ENCODE measurements at regions not wholly inside any gene's neighbourhood (a gene's known extent, or its start where the extent isn't known, plus 50 kb on each side); places are given as distances from the start of the nearest gene placed in this dataset.

DNA sequence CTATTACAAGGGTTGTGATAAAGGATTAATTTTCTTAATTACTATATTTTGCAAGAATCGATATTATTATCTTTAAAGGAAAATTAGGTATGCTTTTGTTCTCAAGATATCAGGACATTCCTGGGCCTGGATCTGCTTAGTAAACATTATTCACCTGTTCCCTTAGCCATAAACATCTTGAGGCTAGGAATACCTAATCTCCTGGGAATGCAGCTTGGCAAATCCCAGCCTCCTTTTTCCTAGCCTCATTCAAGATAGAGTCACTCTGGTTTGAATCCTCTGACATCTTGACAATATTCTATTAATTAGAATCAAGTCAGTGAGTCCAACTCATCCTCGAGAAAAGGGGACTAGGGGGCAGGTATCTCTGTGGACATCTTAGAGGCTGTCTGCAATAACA lies 327.1 kb downstream of the STIM2 start:
- no peak for DNase-seq

DNA sequence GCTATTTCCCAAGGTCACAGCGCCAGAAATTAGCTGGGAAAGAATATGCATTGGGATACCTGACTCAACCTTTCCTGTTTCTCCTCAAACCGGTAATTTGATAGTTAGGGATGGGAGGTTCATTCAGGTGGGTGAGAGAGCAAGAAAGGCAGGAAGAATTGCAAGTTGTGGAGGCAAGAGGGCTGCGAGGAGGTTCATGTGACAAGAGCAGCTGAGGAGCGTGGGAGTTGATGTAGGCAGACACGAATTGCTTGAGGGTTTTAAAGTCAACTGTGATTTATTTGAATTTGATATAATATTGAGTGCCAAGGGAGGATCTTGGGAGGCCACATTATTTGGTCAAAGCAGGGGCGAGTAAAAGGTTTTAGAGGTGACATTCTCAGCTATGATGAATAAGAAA lies 329.0 kb downstream of the STIM2 start:
- no peak for DNase-seq

DNA sequence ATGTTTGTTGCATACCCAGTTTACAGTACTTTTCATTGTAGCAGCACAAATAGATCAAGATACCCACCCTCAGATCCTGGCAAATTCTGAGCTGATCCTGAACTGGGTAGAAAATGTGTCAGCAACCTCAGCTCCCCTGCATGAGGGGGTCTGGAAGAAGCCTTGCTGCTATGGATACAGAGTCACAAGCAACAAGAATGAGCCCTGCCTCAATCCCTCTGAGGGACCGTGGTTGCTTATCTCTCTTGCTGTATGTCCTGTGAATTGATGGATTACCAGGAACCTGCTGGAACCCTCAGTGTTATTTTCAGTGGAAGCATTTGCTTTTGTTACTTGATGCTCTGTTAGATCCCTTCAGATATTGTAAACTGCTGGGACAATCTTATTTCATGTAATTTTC lies 331.0 kb downstream of the STIM2 start:
- no peak for DNase-seq

DNA sequence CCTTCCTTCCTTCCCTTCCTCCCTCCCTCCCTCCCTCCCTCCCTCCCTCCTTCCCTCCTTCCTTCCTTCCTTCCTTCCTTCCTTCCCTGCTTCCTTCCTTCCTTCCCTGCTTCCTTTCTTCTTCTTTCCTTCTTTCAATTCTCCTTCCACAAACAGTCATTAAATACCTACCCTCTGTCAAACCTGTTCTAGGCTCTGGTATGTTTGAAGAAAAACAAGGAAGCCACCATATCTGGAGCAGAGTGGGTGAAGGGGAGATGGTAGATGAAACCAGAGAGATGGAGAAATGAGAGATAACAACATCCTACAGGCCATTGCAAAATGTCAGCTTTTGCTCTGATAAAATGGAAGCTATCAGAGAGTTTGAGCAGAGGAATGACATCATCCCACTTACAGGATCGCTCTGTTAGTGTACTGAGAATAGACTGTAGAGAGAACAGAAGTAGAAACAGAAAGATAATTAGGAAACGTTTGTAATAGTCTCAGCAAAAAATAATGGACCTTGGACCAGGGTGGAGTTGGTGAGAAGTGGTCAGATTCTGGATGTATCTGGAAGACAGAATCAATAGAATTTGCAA lies 334.0 kb downstream of the STIM2 start:
- no peak for DNase-seq

DNA sequence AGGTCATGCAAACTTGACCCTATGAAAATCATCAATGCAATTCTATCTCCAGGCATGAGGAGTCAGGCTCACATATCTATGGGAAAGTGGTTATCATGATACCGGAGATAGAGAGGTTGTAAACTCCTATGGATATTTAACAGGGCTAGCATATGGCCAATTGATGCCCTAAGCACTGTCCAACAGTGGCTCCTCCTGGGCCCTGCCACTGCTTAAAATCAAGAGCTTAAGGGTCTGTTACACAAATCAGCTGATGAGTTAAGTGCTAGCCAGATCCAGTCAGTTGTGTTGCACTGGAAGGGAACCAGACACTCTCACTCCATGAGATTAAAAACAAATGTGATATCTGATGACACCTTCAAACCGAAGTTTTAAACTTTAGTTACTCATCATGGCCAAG lies 337.6 kb downstream of the STIM2 start:
- no peak for DNase-seq

DNA sequence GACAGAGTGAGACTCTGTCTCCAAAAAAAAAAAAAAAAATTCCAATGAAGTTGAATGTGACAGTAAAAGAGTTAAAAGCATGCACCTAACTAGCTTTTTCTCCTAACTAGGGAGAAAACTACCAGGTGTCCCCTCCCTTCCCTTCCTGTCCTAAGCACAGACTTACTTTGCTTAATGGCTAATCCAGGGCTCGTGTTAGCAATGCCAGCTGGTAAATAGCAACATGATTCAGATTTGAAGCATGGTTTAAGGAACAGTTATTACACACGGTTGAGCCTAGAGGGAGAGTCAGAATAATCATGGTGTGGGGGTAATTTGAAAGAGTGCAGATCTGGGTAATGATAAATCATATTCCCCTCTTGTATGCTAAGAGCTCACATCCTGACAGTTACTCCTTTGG lies 338.3 kb downstream of the STIM2 start:
- no peak for DNase-seq

DNA sequence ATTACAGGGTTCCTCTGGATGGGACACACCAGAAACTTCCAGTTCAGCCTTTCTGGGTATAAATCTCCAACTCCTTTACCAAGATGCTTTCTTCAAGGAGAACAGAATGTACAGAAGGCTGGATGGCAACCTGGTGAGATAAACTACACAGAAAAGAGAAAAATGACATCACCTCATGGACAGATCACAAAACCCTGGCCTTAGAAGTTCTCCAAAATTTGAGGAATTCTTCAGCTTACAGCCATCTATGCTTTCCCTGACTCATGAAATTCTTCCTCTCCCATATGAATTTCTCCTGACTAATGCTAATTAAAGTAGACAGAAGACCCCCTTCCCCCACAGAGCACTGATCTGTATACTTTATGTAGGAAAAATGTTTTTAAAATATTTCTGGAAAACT lies 345.4 kb downstream of the STIM2 start:
- DNase-seq: no peak

DNA sequence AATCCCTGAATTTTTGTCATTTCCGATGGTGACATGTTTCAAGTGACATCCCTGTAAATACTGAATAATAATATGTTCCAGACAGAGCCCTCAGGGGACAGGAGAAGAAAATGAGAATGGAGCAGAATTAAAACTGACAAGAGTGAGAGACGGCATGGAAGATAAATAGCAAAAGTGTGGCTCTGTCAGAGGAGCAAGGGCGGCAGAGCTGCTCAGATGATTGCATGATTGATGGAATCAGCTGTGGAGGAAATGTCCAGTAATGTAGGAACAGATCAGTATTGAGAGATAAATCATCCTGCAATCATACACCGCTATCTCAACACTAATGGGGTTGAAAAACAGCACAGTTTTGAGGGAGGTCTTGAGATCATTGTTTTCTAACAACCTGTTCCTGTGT lies 350.3 kb downstream of the STIM2 start:
- DNase-seq: no peak

DNA sequence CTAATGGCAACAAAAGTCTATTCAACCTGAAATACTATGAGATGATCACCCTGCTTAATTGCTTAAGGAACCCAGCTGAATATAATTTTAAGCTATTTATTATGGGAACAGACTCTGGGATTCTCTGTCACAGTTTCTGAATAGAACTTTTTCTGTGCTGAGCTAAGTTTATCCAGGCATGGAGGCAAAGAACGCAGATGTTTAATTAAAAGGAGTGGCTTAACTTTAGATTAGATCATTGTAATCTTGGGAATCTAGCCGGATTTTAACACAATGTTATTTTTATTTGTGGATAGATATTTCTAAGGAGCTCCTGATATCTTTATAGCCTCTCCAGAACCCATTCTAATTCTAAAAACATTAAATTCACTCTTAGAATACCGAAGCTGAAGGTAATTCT lies 353.4 kb downstream of the STIM2 start:
- DNase-seq: no peak

DNA sequence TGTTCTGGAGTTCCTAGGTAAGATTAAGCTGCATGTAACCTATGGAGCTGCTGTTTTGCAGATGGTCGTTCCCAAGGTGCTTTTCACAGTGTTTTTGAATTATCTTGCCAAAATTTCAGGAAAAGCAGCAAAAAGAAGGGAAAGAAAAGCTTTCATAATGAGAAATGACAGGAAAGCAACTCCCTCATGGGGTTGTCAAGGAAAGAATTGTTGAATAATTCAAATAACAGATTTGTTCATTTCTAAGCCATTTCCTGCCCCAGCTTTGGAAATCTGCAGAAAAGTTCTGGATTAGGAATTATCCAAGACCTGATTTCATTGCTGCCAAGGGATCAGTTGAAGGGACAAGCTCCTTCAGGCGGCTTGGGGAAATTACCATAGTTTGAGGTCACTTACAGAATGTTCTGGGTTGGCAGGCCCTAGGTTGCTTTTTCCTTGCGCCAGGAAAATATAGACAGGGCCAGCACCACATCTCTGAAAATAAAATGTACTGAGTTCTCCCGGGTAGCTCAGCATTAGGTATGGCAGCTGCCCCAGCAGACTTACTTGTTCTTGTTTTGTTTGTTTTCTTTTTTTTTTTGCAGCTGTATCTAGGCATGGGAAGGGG lies 354.7 kb downstream of the STIM2 start:
- DNase-seq: no peak

DNA sequence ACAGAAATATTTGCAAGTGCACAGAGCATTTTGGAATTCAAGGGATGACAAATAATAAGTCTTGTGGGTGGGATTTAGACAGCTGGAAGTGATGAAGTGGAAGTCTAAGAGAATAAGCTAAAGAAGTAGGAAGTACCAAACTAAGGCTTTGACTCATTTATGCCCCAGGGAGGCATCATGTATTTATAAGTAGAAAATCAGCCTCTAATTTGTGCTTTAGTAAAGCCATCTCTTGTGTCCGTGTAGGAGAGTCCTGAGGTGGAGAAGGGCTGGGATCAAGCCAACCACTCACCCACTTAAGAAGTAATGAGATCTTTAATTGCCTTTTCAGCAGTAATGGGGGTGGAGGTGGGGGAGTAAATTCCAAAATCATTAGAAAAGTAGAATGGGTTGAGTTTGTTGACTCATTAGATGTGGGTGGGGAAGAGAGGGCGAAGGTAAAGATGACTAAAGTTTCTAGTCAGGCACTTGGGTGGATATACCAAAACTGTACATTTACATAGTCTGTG lies 356.7 kb downstream of the STIM2 start:
- DNase-seq: no peak

DNA sequence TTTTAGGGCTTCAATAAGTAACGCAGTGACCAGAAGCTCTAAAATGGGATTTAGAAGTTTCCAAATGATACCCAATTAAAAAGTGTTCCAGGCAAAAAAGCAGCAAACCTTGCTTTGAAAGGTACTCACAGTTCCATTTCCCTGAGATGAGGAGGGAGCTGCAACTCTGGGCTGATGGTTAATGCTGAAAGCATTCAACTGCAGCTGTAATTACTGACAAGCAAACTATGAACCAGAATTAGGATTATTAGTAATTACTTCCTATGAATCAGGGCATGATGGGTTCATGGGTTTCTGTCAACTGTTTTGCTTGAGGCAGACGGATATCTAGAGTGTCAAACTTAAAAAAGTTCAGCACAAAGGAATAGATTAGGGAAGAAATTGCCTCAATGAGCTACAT lies 357.4 kb downstream of the STIM2 start:
- DNase-seq: no peak

DNA sequence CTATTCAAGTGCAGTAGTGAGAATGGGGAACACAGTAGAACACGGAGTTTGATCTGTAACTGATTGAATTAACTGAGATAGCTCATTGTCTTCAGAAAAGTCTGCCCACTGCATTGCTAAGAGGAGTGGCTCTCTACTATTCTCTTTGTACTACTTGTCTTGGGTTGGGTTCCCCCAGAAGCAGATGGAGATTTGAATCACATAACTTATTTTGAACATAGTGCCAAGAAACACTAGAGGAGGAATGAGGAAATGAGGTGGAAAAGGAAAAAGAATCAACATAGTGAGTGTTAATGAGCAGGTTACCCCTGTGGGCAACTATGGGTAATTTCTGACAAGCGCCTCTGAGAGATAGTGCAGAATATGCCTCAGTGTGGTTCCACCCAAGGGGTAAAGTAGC lies 362.7 kb downstream of the STIM2 start:
- no peak for DNase-seq

DNA sequence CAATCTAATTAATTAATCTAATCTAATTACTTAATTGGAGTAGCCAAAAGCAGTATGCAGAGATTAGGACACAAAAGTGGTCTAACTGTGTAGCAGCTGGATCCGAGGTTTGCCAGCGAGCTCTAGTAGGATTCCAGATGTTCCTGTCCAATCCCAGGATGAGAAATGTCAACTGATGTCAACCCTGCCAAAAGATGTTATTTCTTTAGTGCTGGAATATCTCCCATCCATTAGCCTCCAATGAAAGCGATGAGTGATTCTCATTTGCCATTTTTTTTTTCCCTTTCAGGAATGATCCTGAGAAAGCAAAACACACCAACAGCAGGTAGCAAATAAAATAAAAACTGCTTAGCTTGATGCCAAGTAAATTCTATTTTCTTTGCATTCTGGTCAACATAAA lies 372.9 kb downstream of the STIM2 start:
- no peak for DNase-seq

DNA sequence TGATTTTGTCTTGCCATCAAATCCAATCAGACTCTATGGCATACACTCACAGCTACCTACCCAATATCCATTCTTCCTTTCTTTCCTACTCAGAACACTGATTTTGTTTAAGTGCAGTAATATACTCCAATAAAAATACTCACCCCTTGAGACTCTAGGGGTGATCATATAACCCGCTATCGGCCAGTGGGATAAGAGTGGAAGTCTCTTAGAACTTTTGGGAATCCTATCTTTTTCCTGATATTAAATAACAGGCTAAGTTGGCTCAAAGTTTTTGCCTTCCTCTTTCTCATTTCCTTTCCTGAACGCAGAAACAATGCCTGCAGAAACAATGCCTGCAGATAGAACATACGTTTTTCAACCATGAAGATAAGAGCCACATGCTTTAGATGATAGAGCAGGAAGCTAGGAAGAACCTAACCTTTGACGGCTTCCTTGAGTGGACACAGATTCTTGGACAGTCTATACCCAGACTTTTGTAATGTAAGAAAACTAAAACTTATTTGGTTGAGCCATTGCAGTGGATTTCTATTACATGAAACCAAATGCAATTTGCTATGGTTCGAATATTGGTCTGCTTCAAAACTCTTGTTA lies 373.8 kb downstream of the STIM2 start:
- no peak for DNase-seq

DNA sequence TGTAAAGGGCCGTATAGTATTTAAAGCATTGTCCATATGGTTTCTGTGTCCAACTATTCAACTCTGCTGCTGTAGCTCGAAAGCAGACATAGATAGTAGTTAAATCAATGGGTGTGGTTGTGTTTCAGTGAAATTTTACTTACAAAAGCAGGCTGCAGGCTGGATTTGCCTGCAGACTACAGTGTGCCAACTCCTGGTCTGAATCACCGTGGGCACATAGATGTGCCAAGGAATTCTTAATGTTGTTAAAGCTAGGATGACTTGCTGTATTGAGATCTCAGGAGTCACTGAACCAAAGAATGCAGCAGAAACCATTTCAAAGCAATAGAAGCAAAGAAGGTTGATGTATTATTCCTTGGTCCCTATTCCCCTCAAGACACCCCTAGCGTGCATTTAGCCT lies 379.0 kb downstream of the STIM2 start:
- DNase-seq: no peak

DNA sequence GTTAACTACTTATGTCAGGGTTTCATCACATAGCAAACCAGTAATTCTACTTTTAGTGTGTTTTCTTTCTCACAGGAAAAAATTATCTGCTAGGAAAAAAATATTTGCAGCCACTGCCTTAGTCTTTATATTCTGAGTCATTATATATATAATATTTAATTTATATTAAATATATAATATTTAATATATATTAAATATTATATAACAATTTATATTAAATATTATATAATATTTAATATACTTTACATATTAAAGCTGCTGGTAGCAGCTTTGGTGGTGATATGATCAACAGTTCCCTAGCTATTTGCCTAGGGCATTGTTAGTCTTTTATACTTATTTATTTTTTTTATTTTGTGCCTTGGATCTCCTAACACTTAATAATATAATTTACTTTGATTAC lies 381.6 kb downstream of the STIM2 start:
- no peak for DNase-seq

DNA sequence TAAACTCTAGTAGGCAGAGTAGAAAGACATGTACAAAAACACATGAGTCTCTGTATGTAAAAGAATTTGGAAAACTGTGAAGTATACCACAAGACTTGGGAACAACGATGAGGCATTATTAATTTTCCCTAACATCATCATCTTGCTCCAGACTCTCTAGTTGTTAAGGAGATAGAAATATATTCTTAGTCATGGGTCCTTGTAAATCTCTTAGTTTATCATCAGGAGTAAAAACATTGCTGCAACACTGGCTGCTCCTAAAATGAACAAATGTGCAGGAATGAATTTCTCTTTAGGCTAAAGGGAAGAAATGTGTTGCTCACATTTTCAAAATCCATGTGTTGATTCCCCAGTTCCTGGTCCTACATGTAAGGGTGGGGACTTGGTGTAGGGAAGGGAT lies 384.6 kb downstream of the STIM2 start:
- DNase-seq: no peak

DNA sequence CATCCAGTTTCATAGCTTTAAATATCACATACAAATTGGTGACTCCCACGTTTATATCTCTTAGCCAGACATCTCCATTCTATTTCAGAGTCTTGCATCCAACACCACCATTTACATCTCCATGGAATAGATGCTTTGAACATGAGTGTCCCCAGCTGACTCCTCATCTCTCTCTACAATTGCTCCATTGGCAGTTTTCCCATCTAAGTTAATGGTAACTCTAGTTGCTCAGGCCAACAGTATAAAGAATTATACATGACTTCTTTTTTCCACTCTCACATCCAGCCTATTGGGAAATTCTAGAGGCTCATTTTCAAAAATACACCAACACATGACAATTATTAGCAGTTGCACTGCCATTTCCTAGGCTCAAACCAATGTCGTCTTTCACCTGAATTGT lies 388.2 kb downstream of the STIM2 start:
- no peak for DNase-seq

DNA sequence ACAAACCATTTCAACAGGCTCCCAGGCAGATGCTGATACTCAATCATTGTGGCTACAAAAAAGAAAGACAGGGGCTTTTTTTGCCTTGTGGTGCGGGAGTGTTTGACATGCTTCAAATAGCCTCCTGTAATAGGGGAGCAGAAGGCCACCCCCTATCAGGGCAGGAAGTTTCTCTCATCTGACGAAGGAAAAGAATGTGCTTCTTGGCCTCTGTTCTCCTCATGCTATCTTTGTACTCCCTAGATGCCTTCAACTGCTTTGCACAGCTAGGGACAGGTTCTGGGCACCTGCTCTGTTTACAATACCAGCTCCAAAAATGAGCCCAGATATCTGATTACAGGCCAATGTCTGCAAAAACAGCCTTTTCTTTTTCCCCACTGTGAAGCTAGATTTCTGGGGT lies 391.1 kb downstream of the STIM2 start:
- no peak for DNase-seq

DNA sequence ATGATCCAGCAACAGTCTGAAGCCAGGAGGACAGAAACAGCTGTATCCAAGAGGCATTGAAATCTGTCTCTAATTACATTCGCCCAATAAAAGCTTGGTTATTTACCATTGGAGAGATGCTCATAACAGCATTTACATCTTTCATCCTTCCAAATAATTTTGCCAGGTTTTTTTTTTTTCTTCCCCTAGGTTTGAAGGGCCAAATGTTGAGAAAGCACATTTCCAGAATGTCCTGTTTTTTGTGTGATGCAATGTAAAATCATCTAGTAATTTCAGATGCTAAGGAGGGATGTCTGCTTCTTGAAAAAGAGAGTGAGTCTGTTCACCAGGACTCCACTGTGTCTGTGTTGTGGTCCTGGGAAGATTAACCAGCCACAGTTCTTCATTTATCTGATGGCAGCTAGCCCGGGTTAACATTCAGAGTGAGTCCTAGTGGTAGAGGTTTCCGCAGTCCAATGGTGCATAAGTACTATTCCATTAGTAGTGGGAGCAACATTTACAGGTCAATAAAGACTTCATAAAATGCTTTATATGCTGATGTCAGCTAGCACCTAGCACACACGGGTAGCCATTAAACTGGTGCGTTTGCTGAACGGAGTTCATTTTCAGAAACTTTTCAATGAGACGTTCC lies 406.8 kb downstream of the STIM2 start:
- no peak for DNase-seq

DNA sequence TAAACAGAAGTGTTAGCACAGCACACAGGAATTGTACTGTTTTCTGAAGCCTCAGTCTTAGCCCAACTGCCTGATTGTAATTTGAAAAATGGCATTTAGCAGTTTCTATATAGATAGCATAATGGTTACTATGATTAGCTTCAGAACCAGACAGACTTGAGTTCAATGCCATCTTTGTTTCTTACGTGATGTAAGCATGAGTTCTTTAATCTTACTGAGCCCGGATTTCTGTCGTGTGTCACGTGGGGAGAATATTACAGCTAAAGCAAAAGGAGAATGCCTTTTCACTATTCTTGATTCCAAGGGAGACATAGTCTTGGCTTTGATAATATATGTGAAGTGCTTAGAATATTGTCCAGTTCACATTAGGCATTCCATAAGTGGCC lies 407.3 kb downstream of the STIM2 start:
- DNase-seq: no peak

DNA sequence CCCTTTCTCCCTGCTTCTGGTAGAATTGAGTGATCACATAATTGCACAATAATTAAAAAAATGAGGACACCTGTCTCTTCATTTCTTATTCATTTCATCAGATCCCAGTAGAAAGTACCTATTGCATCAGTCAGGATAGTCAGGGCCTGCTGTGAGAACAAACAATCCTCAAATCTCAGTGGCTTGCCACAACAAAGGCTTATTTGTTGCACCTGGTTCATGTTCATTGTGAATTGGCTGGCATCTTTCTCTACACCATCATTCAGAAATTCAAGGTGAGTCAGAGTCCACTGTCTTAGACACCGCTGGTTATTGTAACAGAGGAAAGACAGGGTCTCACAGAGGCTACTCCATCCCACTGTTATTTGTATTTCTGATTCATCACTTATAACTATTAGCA lies 409.8 kb downstream of the STIM2 start:
- no peak for DNase-seq

DNA sequence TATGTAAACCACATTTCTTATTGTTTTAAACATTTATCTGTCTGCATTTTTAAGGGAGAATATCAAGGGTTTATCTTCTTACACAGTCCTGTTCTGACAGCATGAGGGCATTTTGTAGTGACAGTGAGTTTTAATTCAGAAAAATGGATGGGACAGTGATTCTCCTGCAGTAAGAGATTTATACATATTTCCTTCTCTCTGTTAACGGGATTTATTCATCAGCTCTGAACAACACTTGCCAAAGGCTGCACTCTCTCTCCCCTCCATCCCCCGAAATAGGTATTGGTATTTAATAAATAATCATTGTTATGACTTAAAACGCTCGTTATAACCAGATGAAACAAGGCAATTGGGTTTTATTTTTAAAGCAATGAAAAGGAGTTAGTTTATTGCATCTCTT lies 410.9 kb downstream of the STIM2 start:
- DNase-seq: no peak

DNA sequence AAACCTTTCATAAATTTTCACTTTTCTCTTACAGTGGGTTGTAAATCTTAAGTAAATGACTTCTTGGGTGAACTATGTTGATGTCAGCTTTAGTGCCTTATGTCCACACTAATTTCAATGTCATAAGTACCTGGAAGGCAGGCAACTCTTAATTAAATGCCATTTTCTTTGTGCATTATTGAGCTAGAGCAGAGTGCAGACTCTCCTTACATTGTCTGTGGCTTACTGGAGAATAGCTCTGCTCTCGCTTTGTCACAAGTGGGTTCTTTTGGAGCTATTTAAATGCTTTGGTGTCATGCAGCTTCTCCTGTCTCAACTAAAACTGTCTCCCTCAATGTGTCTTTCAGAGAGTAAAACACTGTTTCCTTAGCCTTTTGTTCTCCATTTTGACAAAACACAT lies 411.6 kb downstream of the STIM2 start:
- no peak for DNase-seq

All from SHP77 treated with DMSO at 0.1 percent for 48 hours (cell line).